OCI-LY7 (cell line): ENCODE measurements at regions not wholly inside any gene's neighbourhood (a gene's known extent, or its start where the extent isn't known, plus 50 kb on each side); places are given as distances from the start of the nearest gene placed in this dataset.

Experiments
- BruUV-seq: library from RNA; stranded (reverse); fragments of 400-500 nt; replicated peaks from 2 replicates; lab custom pipeline; 2021; lab: Mats Ljungman, UMichigan
- CTCF ChIA-PET: fragments of 300-600 bp; sonication (Branson Sonifier 250); formaldehyde crosslinking; loops from one replicate; lab custom pipeline; 2022; ENCODE audit warnings: antibody characterized with exemption; ENCODE audit not compliant: unreplicated experiment; lab: Charles Lee
- POLR2A ChIA-PET: fragments of 300-600 bp; sonication (Branson Sonifier 250); formaldehyde crosslinking; loops from one replicate; lab custom pipeline; 2022; ENCODE audit warnings: antibody characterized with exemption; lab: Charles Lee
- DNase-seq: peaks from one replicate; pipeline ENCODE4 v3.0.0-alpha.2; 2015; ENCODE audit warnings: low spot score
- H2AFZ ChIP-seq: fragments of 200-600 bp; sonication (generic), shearing (Covaris generic); 2 replicates; pipeline ENCODE4 v1.6.1; 2014; ENCODE audit warnings: mild to moderate bottlenecking, antibody characterized with exemption, low read length, moderate library complexity
- H3K27ac ChIP-seq: fragments of 200-600 bp; sonication (generic); 2 replicates; pipeline ENCODE4 v1.5.1; 2014; ENCODE audit warnings: mixed run types, low read depth, mild to moderate bottlenecking, moderate library complexity, low read length, inconsistent platforms; ENCODE audit not compliant: poor library complexity, severe bottlenecking
- H3K36me3 ChIP-seq: fragments of 200-600 bp; sonication (generic); 2 replicates; pipeline ENCODE4 v1.6.1; 2014; ENCODE audit warnings: mild to moderate bottlenecking, antibody characterized with exemption, low read length, moderate library complexity, mixed read lengths; ENCODE audit not compliant: insufficient read depth
- H3K4me1 ChIP-seq: fragments of 200-600 bp; sonication (generic); 2 replicates; pipeline ENCODE4 v1.5.1; 2014; ENCODE audit warnings: mild to moderate bottlenecking, low read length; ENCODE audit not compliant: insufficient read depth, poor library complexity, severe bottlenecking
- H3K4me2 ChIP-seq: fragments of 200-600 bp; sonication (generic); 2 replicates; pipeline ENCODE4 v1.6.1; 2014; ENCODE audit warnings: mild to moderate bottlenecking, low read length
- H3K4me3 ChIP-seq: fragments of 200-600 bp; sonication (generic); 2 replicates; pipeline ENCODE4 v1.5.1; 2014; ENCODE audit warnings: mild to moderate bottlenecking, low read depth, low read length; ENCODE audit not compliant: poor library complexity, severe bottlenecking
- H3K79me2 ChIP-seq: fragments of 200-600 bp; sonication (generic); 2 replicates; pipeline ENCODE4 v1.6.1; 2016; ENCODE audit warnings: low read depth, mild to moderate bottlenecking, low read length, moderate library complexity, mixed read lengths; ENCODE audit not compliant: insufficient read depth
- H3K9me2 ChIP-seq: fragments of 200-600 bp; sonication (generic); 2 replicates; pipeline ENCODE4 v1.6.1; 2016; ENCODE audit warnings: mild to moderate bottlenecking, low read length, mixed read lengths; ENCODE audit not compliant: insufficient read depth
- H3K9me3 ChIP-seq: fragments of 200-600 bp; sonication (generic); 2 replicates; pipeline ENCODE4 v1.6.1; 2014; ENCODE audit warnings: mild to moderate bottlenecking, mixed run types, low read length, mixed read lengths
- H4K20me1 ChIP-seq: fragments of 200-600 bp; sonication (generic); 2 replicates; pipeline ENCODE4 v1.6.1; 2014; ENCODE audit warnings: mild to moderate bottlenecking, antibody characterized with exemption, low read length, moderate library complexity, mixed read lengths; ENCODE audit not compliant: insufficient read depth
- CTCF ChIP-seq: fragments of 200-600 bp; sonication (generic); conservative IDR thresholded peaks from 2 replicates; pipeline ENCODE4 v1.5.1; 2014; ENCODE audit warnings: mild to moderate bottlenecking, antibody characterized with exemption, low read length, moderate library complexity, mixed read lengths
- EZH2phosphoT487 ChIP-seq: fragments of 200-600 bp; sonication (generic); IDR thresholded peaks from 2 replicates; pipeline ENCODE4 v1.6.1; 2018; ENCODE audit warnings: low read depth, borderline replicate concordance, mild to moderate bottlenecking, mixed run types, antibody characterized with exemption, low read length, moderate library complexity, mixed read lengths
- intact Hi-C: fragments of 100-400 bp; cut with micrococcal nuclease; formaldehyde crosslinking; loops from one replicate; pipeline ENCODE4 v1.10.0; 2022; ENCODE audit not compliant: unreplicated experiment

- Histone ChIP-seq H3K79me2 (no peaks in the 10 kb centered on the region), H4K20me1 (no peaks in the 10 kb centered on the region), H3K9me3 (no peaks in the 10 kb centered on the region), H3K27ac (no peak overlapping the region), H2AFZ (no peak overlapping the region), H3K4me1 (no peaks in the 10 kb centered on the region), H3K9me2 (no peaks in the 10 kb centered on the region), H3K36me3 (no peaks in the 10 kb centered on the region), H3K4me3 (no peak overlapping the region), H3K4me2 (no peak overlapping the region)
- CTCF ChIA-PET: no interaction called here
- TF ChIP-seq EZH2phosphoT487: no peak
- TF ChIP-seq CTCF: no peak
- DNase-seq: no peak
- intact Hi-C loops: loop anchor here (10.0 kb wide), 1 partner anchor 178 kb away; no protein-coding TSS in a partner anchor
- no TSS peak for BruUV-seq
- POLR2A ChIA-PET: no interaction called here
These were observed 642.0 kb downstream of the MID1IP1 start for GRCh38 chrX:39443240-39443639.

DNA sequence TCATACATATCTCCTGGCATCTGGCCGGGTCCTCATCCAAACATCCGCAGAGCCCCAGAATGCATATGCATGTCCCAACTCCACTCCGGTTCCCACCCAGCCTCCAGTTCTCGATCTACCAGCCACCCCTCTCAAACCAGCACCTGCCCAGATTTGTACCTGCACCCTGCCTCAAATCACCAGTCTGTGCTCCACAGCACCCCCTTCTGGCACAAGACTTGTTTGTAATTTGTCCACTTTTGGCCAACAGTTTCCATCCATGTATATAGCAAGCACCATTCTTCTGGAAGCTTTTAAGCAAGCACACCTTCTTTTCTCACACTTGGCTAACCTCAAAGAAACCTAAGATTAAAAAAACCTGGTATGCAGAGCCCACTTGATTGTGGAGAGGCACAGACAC, 644.1 kb downstream of the MID1IP1 start:
- Histone ChIP-seq H3K9me3 (no peaks in the 10 kb centered on the region), H4K20me1 (no peaks in the 10 kb centered on the region), H2AFZ (no peak overlapping the region), H3K4me1 (no peaks in the 10 kb centered on the region), H3K4me3 (no peak overlapping the region), H3K9me2 (no peaks in the 10 kb centered on the region), H3K27ac (no peak overlapping the region), H3K79me2 (no peaks in the 10 kb centered on the region), H3K4me2 (no peak overlapping the region), H3K36me3 (no peaks in the 10 kb centered on the region)
- intact Hi-C loops: loop anchor here (10.0 kb wide), 1 partner anchor 181 kb away; no protein-coding TSS in a partner anchor
- TF ChIP-seq CTCF (peak; percentile 63), EZH2phosphoT487 (no peak)
- no TSS peak for BruUV-seq
- POLR2A ChIA-PET: no interaction called here
- peak; percentile 11 for DNase-seq
- CTCF ChIA-PET: no interaction called here

GRCh38 chrX:39449352-39449751, 648.1 kb downstream of the MID1IP1 start:
- CTCF ChIA-PET: no interaction called here

More at GRCh38 chrX:39449352-39449751, 648.1 kb downstream of the MID1IP1 start:
- no TSS peak for BruUV-seq
- intact Hi-C loops: loop anchor here (10.0 kb wide), 1 partner anchor 185 kb away; no protein-coding TSS in a partner anchor
- DNase-seq: no peak
- Histone ChIP-seq H3K9me3 (no peaks in the 10 kb centered on the region), H3K36me3 (no peaks in the 10 kb centered on the region), H3K27ac (no peak overlapping the region), H4K20me1 (no peaks in the 10 kb centered on the region), H2AFZ (no peak overlapping the region), H3K79me2 (no peaks in the 10 kb centered on the region), H3K4me1 (no peaks in the 10 kb centered on the region), H3K4me3 (no peak overlapping the region), H3K9me2 (no peaks in the 10 kb centered on the region), H3K4me2 (no peak overlapping the region)
- POLR2A ChIA-PET: no interaction called here
- no peak for TF ChIP-seq CTCF
- TF ChIP-seq EZH2phosphoT487: no peak
